K562 (cell line): ENCODE measurements at regions not wholly inside any gene's neighbourhood (a gene's known extent, or its start where the extent isn't known, plus 50 kb on each side); places are given as distances from the start of the nearest gene placed in this dataset.

Source experiments
- CHD1 ChIP-seq: fragments of 200-600 bp; sonication (generic); IDR thresholded peaks from one replicate; pipeline ENCODE4 v1.6.1; 2012; ENCODE audit warnings: mild to moderate bottlenecking, moderate library complexity, low read length, inconsistent platforms
- CHD4 ChIP-seq: fragments of 200-600 bp; sonication (generic); IDR thresholded peaks from 3 replicates; pipeline ENCODE4 v1.6.1; 2012; ENCODE audit warnings: low read depth, mild to moderate bottlenecking, mixed read lengths, low read length, inconsistent platforms; ENCODE audit not compliant: insufficient read depth, insufficient replicate concordance, poor library complexity, severe bottlenecking
- EGR1 ChIP-seq: fragments of 450-650 bp; conservative IDR thresholded peaks from 2 replicates; pipeline ENCODE4 v1.6.1; 2017; ENCODE audit warnings: mild to moderate bottlenecking
- EZH2 ChIP-seq: IDR thresholded peaks from 2 replicates; pipeline ENCODE4 v1.6.1; 2012; ENCODE audit warnings: low read depth, mild to moderate bottlenecking, inconsistent platforms, low read length, borderline replicate concordance
- GTF2F1 ChIP-seq: IDR thresholded peaks from 2 replicates; pipeline ENCODE4 v1.6.1; 2011; ENCODE audit warnings: low read depth, low read length, improper control_type of control experiment
- JUN ChIP-seq, 2 experiments: sonication (generic) in 1 of 2; formaldehyde crosslinking in 1 of 2; IDR thresholded peaks; 2 replicates each; pipeline versions ENCODE4 v1.6.1 to v1.8.0; 2012 to 2022; ENCODE audit warnings: borderline replicate concordance in 2 of 2, mild to moderate bottlenecking in 2 of 2, improper control_type of control experiment in 1 of 2, low read depth in 1 of 2, low read length in 1 of 2, missing genetic modification reagents in 1 of 2
- KAT2B ChIP-seq: IDR thresholded peaks from one replicate; pipeline ENCODE4 v1.6.1; 2012; ENCODE audit warnings: low read depth, mild to moderate bottlenecking, control low read depth, inconsistent platforms, low read length, moderate library complexity
- MXI1 ChIP-seq: IDR thresholded peaks from 2 replicates; pipeline ENCODE4 v1.6.1; 2011; ENCODE audit warnings: low read depth, mild to moderate bottlenecking, improper control_type of control experiment, low read length
- POLR2AphosphoS5 ChIP-seq: IDR thresholded peaks from 2 replicates; pipeline ENCODE4 v1.6.1; 2011; ENCODE audit warnings: mild to moderate bottlenecking, low read depth, low read length, moderate library complexity; ENCODE audit not compliant: control insufficient read depth, insufficient read depth
- RBBP5 ChIP-seq: fragments of 200-600 bp; sonication (generic); IDR thresholded peaks from 2 replicates; pipeline ENCODE4 v1.6.1; 2012; ENCODE audit warnings: borderline replicate concordance, mild to moderate bottlenecking, low read length, control low read depth, inconsistent platforms; ENCODE audit not compliant: insufficient read depth, poor library complexity, severe bottlenecking
- SIX5 ChIP-seq, 2 experiments: IDR thresholded peaks; 2 replicates each; pipeline ENCODE4 v1.6.1; 2011; ENCODE audit warnings: low read length in 2 of 2, borderline replicate concordance in 1 of 2, low read depth in 1 of 2, mild to moderate bottlenecking in 1 of 2, moderate library complexity in 1 of 2; ENCODE audit not compliant: insufficient read depth in 1 of 2
- SMAD3 ChIP-seq: fragments of 450-650 bp; formaldehyde crosslinking; conservative IDR thresholded peaks from 2 replicates; pipeline ENCODE4 v1.4.0; 2020; ENCODE audit warnings: mild to moderate bottlenecking
- TARDBP ChIP-seq: fragments of 450-650 bp; IDR thresholded peaks from 2 replicates; pipeline ENCODE4 v1.6.1; 2016
- USF1 ChIP-seq: sonication (generic); formaldehyde crosslinking; IDR thresholded peaks from 2 replicates; pipeline ENCODE4 v1.9.0; 2022; ENCODE audit warnings: mild to moderate bottlenecking, missing genetic modification reagents

- no peak for TF ChIP-seq SMAD3 (CRISPR knock-in tag)
- no peak for TF ChIP-seq CHD4
- TF ChIP-seq USF1 = no peak
- TF ChIP-seq SIX5 (IDR thresholded peaks at IDR 0.05; ENCODE audit: borderline replicate concordance in 1 of 2, insufficient read depth in 1 of 2, low read depth in 1 of 2, low read length in 2 of 2) = no peak
- TF ChIP-seq RBBP5 = no peak
- no peak for TF ChIP-seq JUN (IDR thresholded peaks at IDR 0.05; ENCODE audit: borderline replicate concordance, low read depth, low read length)
- no peak for TF ChIP-seq JUN (CRISPR knock-in tag; IDR thresholded peaks at IDR 0.05; ENCODE audit: borderline replicate concordance)
- no peak for TF ChIP-seq POLR2AphosphoS5
- TF ChIP-seq EZH2 = no peak
- no peak for TF ChIP-seq CHD1
- no peak for TF ChIP-seq TARDBP
- TF ChIP-seq KAT2B = no peak
- no peak for TF ChIP-seq MXI1
- TF ChIP-seq GTF2F1 = no peak
- no peak for TF ChIP-seq EGR1
Observed at GRCh38 chr12:124398578-124399227, 103.8 kb downstream of the RFLNA start.
